ENCODE measurements at regions not wholly inside any gene's neighbourhood (a gene's known extent, or its start where the extent isn't known, plus 50 kb on each side); places are given as distances from the start of the nearest gene placed in this dataset.

- H4K20me1 ChIP-seq (replicated peaks; ENCODE audit: insufficient read depth), result no peaks in the 10 kb centered on the region
- H2AFZ ChIP-seq, result no peak overlapping the region
- Mint-ChIP-seq H3K9me3 (peaks cover 98% of the 10 kb centered on the region), H3K27me3 (ENCODE audit: insufficient read depth, low read depth, poor library complexity) (peaks cover 9% of the 10 kb centered on the region), H3K4me3 (no peak overlapping the region), H3K4me1 (no peaks in the 10 kb centered on the region), H3K27ac (no peak overlapping the region), H3K36me3 (ENCODE audit: low read depth) (peaks cover 44% of the 10 kb centered on the region)
- no peaks in the 10 kb centered on the region for H3K4me1 ChIP-seq (ENCODE audit: insufficient read depth)
- TF ChIP-seq CTCF (conservative IDR thresholded peaks at IDR 0.05; ENCODE audit: low read depth in 2 of 2) (no peak), ZNF114 (CRISPR knock-in tag; IDR thresholded peaks at IDR 0.05) (no peak), ZNF331 (CRISPR knock-in tag; IDR thresholded peaks at IDR 0.05; ENCODE audit: low read depth) (no peak), STAT1 (IDR thresholded peaks at IDR 0.05; ENCODE audit: unreplicated experiment) (no peak), ETS1 (IDR thresholded peaks at IDR 0.05) (no peak), EZH2phosphoT487 (IDR thresholded peaks at IDR 0.05; ENCODE audit: unreplicated experiment) (no peak), NANOG (IDR thresholded peaks at IDR 0.05; ENCODE audit: borderline replicate concordance) (no peak), EZH2 (IDR thresholded peaks at IDR 0.05; ENCODE audit: low read depth, unreplicated experiment) (no peak), ZNF462 (CRISPR knock-in tag; IDR thresholded peaks at IDR 0.05) (no peak), JUNB (IDR thresholded peaks at IDR 0.05; ENCODE audit: unreplicated experiment) (no peak), CREB1 (CRISPR knock-in tag; IDR thresholded peaks at IDR 0.05; ENCODE audit: low read depth) (no peak), REST (IDR thresholded peaks at IDR 0.05; ENCODE audit: unreplicated experiment) (no peak), POLR2AphosphoS5 (IDR thresholded peaks at IDR 0.05; ENCODE audit: low read depth) (no peak)
- no peaks in the 10 kb centered on the region for H3F3A ChIP-seq (replicated peaks; ENCODE audit: low read depth)
- no peak overlapping the region for H3K27ac ChIP-seq (ENCODE audit: low read depth)
- H3K36me3 ChIP-seq (ENCODE audit: insufficient read depth), result no peaks in the 10 kb centered on the region
- no peaks in the 10 kb centered on the region for H3K9me2 ChIP-seq (ENCODE audit: insufficient read depth)
- no peaks in the 10 kb centered on the region for H3K27me3 ChIP-seq (ENCODE audit: insufficient read depth)
- no peak overlapping the region for H3K4me3 ChIP-seq
- no peak for ATAC-seq
- no peaks in the 10 kb centered on the region for H3K79me2 ChIP-seq (replicated peaks; ENCODE audit: insufficient read depth)
- no peak overlapping the region for H3K4me2 ChIP-seq
- no peak for DNase-seq (ENCODE audit: low spot score)
These were observed 175.8 kb downstream of the ZNF248 start for GRCh38 chr10:37681617-37681999.
